ENCODE measurements at regions not wholly inside any gene's neighbourhood (a gene's known extent, or its start where the extent isn't known, plus 50 kb on each side); places are given as distances from the start of the nearest gene placed in this dataset.

- peak; percentile 58 for TF ChIP-seq AGO1 (IDR thresholded peaks at IDR 0.05; ENCODE audit: low read depth, low read length, poor library complexity, severe bottlenecking)
- TF ChIP-seq ZNF792 (CRISPR knock-in tag; IDR thresholded peaks at IDR 0.05) = 0 out of 2 replicates have a peak, but pooled peaks have one; percentile 54
- 0 out of 2 replicates have a peak, but pooled peaks have one; percentile 39 for TF ChIP-seq CBFB (CRISPR knock-in tag; IDR thresholded peaks at IDR 0.05)
- peak; percentile 78 for TF ChIP-seq CEBPG (CRISPR knock-in tag; IDR thresholded peaks at IDR 0.05)
- peak; percentile 81 for TF ChIP-seq KDM5A (IDR thresholded peaks at IDR 0.05; ENCODE audit: borderline replicate concordance, low read length)
- TF ChIP-seq ZNF704 (CRISPR knock-in tag; IDR thresholded peaks at IDR 0.05; ENCODE audit: borderline replicate concordance) = no peak
- TF ChIP-seq DR1 (CRISPR knock-in tag; IDR thresholded peaks at IDR 0.05) = 0 out of 2 replicates have a peak, but pooled peaks have one; percentile 55
- peak; percentile 50; the same call in 1 of the 2 replicates for TF ChIP-seq ZNF543 (CRISPR knock-in tag; IDR thresholded peaks at IDR 0.05)
- no peak for TF ChIP-seq SP1 (IDR thresholded peaks at IDR 0.05)
- TF ChIP-seq SP1 (CRISPR knock-in tag; IDR thresholded peaks at IDR 0.05) = peak; percentile 97
- peak; percentile 67 for TF ChIP-seq POLR2AphosphoS5 (IDR thresholded peaks at IDR 0.05; ENCODE audit: low read depth, low read length)
- TF ChIP-seq ZNF30 (CRISPR knock-in tag; IDR thresholded peaks at IDR 0.05) = no peak
- TF ChIP-seq, protein P1, sequence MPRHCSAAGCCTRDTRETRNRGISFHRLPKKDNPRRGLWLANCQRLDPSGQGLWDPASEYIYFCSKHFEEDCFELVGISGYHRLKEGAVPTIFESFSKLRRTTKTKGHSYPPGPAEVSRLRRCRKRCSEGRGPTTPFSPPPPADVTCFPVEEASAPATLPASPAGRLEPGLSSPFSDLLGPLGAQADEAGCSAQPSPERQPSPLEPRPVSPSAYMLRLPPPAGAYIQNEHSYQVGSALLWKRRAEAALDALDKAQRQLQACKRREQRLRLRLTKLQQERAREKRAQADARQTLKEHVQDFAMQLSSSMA (CRISPR knock-in tag; IDR thresholded peaks at IDR 0.05) = no peak
- peak; percentile 54; the same call in 1 of the 2 replicates for TF ChIP-seq ZNF430 (CRISPR knock-in tag; IDR thresholded peaks at IDR 0.05)
- TF ChIP-seq ZNF879 (CRISPR knock-in tag; IDR thresholded peaks at IDR 0.05) = no peak
- 0 out of 2 replicates have a peak, but pooled peaks have one; percentile 46 for TF ChIP-seq MEF2D (CRISPR knock-in tag; IDR thresholded peaks at IDR 0.05)
- TF ChIP-seq NR3C1 (CRISPR knock-in tag; IDR thresholded peaks at IDR 0.05) = no peak
- TF ChIP-seq NR2F1 (CRISPR knock-in tag; IDR thresholded peaks at IDR 0.05) = no peak
- peak; percentile 82 for TF ChIP-seq ZNF629 (CRISPR knock-in tag; conservative IDR thresholded peaks at IDR 0.05)
- no peak for TF ChIP-seq ZFP36 (IDR thresholded peaks at IDR 0.05; ENCODE audit: borderline replicate concordance, low read depth, low read length, partially characterized antibody)
- TF ChIP-seq ZBTB2 (CRISPR knock-in tag; IDR thresholded peaks at IDR 0.05; ENCODE audit: low read depth) = no peak
- no peak for TF ChIP-seq ZSCAN20 (CRISPR knock-in tag; IDR thresholded peaks at IDR 0.05; ENCODE audit: borderline replicate concordance)
- no peak for TF ChIP-seq REXO4 (CRISPR knock-in tag; IDR thresholded peaks at IDR 0.05; ENCODE audit: borderline replicate concordance)
- no peak for TF ChIP-seq ZFP82 (CRISPR knock-in tag; IDR thresholded peaks at IDR 0.05; ENCODE audit: borderline replicate concordance)
- no peak for TF ChIP-seq DPF2 (CRISPR knock-in tag; IDR thresholded peaks at IDR 0.05; ENCODE audit: borderline replicate concordance, low read depth)
- peak; percentile 79; the same call in 1 of the 2 replicates for TF ChIP-seq SMYD3 (CRISPR knock-in tag; IDR thresholded peaks at IDR 0.05)
- no peak for TF ChIP-seq FOXP1 (IDR thresholded peaks at IDR 0.05)
- no peak for TF ChIP-seq FOXP1 (CRISPR knock-in tag; IDR thresholded peaks at IDR 0.05)
- peak; percentile 96 for TF ChIP-seq SAP130 (CRISPR knock-in tag; IDR thresholded peaks at IDR 0.05; ENCODE audit: low read depth)
- no peak for TF ChIP-seq KLF11 (CRISPR knock-in tag; IDR thresholded peaks at IDR 0.05)
- TF ChIP-seq HOXA3 (CRISPR knock-in tag; IDR thresholded peaks at IDR 0.05) = peak; percentile 100
- TF ChIP-seq TRIM24 (CRISPR knock-in tag; IDR thresholded peaks at IDR 0.05) = no peak
These were observed 110.5 kb upstream of the SLC25A33 start (continued) for GRCh38 chr1:9428601-9429341.
